ENCODE measurements at regions not wholly inside any gene's neighbourhood (a gene's known extent, or its start where the extent isn't known, plus 50 kb on each side); places are given as distances from the start of the nearest gene placed in this dataset.

DNA sequence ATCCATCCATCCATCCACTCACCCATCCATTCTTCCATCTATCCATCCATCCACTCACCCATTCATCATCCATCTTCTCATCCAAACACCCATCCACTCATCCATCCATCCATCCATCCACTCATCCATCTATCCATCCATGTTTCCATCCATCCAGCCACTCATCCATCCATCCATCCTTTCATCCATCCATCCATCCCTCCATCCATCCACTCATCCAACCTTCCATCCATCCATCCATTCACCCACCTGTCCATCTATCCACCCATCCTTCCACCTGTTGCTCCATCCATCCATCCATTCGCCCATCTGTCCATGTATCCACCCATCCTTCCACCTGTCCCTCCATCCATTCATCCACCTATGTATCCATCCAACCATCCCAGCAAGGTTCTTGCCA, 378.4 kb upstream of the PFKP start:
- DNase-seq: no peak

GRCh38 chr10:2686691-2687090, 380.7 kb upstream of the PFKP start:
- DNase-seq: no peak

GRCh38 chr10:2682491-2682890, 384.9 kb upstream of the PFKP start:
- DNase-seq: no peak

GRCh38 chr10:2681891-2682290, 385.5 kb upstream of the PFKP start:
- no peak for DNase-seq

GRCh38 chr10:2680821-2681220, 386.5 kb upstream of the PFKP start:
- no peak for DNase-seq

GRCh38 chr10:2679646-2680045, 387.7 kb upstream of the PFKP start:
- DNase-seq: no peak

GRCh38 chr10:2676455-2676854, 390.9 kb upstream of the PFKP start:
- DNase-seq: no peak

- no peak for DNase-seq
These were observed 392.9 kb upstream of the PFKP start for GRCh38 chr10:2674451-2674850.

DNA sequence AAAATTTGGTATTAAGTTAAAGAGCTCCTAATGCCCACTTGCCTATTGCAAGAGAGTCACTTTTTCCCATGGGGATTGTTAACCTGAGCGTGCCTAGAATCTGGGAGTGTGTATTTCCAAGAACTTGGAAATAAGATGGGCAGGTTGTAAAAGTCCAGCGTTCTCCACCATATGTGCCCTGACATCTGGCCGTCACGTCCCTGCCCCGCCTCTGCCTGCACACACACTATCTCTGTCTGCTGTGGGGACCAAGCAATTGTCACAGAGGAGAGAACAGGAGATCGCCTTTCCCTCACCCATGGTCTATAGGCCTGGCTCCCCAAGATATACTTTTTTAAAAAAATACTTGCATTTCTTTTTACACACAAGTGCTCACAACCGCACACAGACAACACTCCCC, 396.5 kb upstream of the PFKP start:
- no peak for DNase-seq

GRCh38 chr10:2665772-2666171, 401.6 kb upstream of the PFKP start:
- DNase-seq: no peak

GRCh38 chr10:2660276-2660675, 407.1 kb upstream of the PFKP start:
- no peak for DNase-seq

DNA sequence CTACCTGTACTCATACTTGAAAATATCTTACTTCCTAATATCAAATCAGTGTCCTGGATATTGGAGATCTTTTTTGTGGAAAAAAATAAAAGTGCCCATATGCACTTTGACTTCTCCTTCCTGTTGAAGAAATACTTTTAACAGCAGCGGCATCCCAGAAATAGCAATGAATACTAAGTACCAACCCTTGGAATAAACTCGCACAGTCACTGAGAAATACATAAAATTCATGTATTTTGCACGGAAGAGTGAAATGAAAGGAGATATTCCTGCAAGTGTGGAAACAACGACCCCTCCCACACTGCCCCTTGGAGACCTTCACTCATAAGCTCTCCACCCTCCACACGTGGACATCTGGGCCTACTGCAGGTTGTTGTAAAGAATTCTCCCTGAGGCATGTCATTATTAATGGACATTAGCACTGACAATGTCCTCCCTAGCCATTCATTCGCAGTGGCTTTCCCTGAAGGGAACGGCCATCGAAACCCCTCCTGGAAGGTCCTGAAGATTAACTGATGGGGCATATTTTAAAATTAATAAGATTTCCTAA, 407.6 kb upstream of the PFKP start:
- no peak for DNase-seq

GRCh38 chr10:2658780-2659179, 408.6 kb upstream of the PFKP start:
- no peak for DNase-seq

DNA sequence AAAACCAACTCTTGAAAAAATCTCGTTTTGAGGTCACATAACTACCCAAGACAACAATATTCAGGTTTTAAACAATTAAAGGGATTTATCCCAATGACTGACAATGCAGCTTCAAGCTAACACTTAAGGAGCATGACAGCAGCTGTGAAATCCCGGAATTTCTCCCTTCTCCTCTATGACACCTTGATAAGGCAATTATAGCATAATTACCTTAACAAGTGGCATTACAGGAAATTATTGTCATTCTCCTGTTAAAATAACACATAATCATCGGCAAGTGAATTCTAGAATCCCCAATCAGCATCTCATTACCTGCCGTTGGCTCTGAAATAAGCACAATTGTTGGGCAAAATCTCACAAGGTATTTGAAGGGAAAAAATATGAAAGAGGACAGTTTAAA, 417.0 kb upstream of the PFKP start:
- DNase-seq: no peak

GRCh38 chr10:2641028-2641427, 426.3 kb upstream of the PFKP start:
- no peak for DNase-seq

DNA sequence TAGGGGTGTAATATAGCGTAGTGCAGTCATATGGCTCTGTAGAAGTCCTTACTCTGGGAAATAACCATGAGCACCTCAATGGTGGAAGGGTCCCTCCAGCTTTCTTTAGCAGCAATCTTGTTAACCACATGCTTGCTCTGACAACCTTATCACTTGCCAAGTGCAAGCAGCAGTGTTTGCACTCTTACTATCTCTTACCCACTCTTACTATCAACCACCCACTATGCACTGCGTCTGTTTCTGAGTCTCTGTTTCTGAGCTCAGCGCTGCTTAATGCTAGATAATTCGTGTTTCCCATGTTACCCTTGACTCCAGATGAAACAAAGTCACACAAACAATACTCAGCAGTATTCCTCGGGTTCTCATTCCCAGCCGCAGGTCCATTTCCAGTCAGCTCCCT, 433.7 kb upstream of the PFKP start:
- DNase-seq: no peak

GRCh38 chr10:2631557-2632205, 435.7 kb upstream of the PFKP start:
- DNase-seq: no peak

DNA sequence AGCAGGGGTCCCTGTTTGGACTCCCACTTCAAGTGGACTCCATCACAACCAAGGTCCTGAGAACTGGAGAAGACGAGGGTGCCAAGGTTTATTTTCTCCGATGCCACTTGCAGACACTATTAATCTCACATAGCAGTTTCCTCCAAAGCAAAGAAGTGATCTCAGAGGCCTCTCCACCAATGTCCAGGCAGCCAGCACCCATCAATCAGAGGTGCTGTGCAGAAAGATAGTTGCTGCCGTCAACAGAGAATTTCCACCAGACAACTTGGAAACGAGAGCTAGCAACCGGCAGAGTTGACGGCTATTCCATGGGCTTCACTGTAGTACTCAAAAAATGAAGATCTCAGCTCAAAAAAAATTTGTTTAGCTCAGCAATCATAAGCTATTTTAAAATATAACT, 438.6 kb upstream of the PFKP start:
- DNase-seq: no peak

DNA sequence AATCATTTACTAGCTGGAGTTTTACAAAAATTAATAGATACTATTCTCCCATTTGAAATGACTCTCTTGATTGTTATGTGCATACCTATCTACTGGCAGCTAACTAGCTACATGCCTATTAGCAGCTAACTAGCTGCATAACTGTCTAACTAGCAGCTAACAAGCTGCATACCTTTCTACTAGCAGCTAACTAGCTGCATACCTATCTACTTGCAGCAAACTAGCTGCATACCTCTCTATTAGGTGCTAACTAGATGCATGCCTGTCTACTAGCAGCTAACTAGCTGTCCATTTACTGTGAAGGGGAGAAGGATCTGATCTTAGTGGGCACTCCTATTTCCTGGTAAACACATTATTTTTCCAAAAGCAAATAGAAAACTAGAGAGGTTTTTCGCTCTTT, 439.4 kb upstream of the PFKP start:
- DNase-seq: no peak

DNA sequence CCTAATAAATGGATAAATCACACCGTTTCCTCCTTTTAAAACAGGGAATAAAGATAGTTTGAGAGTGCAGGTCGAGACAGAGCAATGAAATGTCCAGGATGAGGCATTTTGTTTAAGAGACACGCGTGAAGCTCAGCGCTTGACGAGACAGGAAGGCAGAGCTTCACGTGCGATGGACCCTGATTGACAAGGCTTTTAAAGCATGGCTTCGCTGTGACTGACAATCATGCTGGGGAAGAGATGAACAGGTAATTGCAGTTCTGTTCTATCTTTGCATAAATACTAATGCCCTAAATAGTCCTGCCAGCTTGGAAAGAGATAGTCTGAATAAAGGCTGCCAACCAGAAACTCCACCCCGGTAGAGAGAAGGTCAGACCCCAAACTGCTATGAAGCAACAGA, 442.3 kb upstream of the PFKP start:
- no peak for DNase-seq

DNA sequence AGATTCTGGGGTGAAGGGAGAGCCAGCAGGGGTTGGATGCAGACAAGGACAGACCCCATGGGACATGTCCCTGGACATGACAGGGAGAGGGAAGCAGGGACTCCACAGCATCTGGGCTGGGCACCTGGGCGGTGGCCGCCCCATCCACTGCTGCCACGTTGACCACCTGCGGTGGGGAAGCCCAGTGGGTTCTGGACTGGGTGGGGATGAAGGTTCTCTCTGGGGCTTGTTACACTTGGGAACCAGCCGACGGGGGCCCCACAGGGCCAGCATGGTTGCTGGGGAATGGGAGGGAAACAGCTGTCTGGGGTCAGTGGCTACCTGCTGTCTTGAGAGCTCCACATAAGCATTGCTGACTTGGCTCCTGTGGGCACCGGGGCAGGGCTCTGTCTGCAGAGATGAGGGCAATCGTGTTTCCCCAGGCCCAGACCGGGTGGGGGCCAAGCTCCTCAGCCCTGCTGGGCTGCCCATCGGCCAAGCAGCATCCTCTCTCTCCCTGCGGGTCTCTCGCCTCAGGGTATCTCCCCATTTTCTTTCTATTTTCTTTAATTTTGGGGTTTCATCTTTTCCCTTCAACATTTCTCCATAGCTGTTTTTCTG, 443.6 kb upstream of the PFKP start:
- no peak for DNase-seq

DNA sequence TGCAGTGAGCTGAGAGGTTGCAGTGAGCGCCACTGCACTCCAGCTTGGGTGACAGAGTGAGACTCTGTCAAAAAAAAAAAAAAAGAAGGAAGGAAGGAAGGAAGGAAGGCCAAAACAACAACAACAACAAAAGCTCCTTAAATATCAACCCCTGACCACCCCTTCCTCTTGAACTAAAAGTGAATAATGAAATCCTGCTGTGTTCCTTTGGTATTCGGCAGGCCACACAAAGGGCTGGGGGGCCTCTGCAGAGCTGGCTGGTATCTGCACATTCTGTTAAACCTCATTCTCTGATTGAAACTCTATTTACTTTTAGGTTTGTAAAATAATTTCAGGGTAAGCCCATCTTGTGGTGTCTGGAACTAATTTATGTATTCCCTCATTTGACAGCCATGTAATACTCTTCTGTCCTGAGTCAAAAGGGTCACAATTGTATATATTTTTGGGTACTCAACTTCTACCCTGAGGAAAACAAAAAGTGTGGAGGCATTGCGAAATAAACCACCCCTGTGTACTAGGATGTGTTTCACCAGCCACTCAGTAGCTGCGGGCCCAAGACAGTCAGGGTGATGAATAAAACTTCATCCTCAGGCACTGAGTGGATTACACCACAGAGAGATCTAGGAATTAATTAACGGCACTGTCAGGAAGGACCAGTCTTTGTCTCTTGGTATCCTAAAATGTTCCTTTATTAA, 446.4 kb upstream of the PFKP start:
- no peak for DNase-seq

DNA sequence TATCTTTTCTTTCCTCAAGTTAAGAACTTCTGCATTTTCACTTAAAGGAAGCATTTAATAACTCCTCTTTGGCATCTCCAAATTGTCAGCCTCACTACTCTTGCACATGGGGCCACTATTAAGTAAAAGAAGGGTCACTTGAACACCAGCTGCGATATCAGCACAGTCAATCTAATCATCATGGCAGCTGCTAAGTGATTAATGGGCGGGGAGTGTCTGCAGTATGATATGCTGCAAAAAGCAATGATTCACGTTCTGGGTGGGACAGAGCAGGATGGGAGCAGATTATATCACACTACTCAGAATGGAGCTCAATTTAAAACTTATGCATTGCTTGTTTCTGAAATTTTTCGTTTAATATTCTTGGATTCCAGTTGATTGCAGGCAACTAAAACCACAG, 447.4 kb upstream of the PFKP start:
- DNase-seq: no peak

DNA sequence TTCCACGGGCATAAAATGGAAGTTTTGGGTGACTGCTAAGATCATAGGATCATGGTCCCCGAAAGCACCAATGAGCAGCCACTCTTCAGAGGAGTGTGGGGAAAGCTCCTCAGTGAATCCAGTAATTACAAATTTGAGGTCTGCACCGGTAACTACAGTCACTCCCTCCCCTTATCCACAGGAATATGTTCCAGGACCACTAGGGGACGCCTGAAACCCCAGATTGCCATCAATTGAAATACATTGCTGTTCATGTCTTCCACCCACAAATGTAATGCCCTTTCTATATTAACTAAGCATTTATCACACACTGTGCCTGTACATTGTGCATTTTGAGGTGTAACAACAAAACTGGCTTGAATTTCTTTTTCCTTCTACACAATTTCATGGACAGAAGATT, 447.9 kb upstream of the PFKP start:
- no peak for DNase-seq

All from activated CD4-positive, alpha-beta T cell treated with anti-CD3 and anti-CD28 coated beads, Interleukin-2, amount 50 U/mL, for 1 hour (primary cell).